ENCODE measurements at regions not wholly inside any gene's neighbourhood (a gene's known extent, or its start where the extent isn't known, plus 50 kb on each side); places are given as distances from the start of the nearest gene placed in this dataset.

- TF ChIP-seq ZNF609 (CRISPR knock-in tag; IDR thresholded peaks at IDR 0.05; ENCODE audit: borderline replicate concordance) (no peak), ZNF277 (CRISPR knock-in tag; IDR thresholded peaks at IDR 0.05; ENCODE audit: borderline replicate concordance) (no peak), ARHGAP35 (IDR thresholded peaks at IDR 0.05; ENCODE audit: partially characterized antibody) (no peak), CHD4 (IDR thresholded peaks at IDR 0.05; ENCODE audit: insufficient read depth, insufficient replicate concordance, low read depth, low read length, poor library complexity, severe bottlenecking) (no peak), PHF21A (IDR thresholded peaks at IDR 0.05; ENCODE audit: borderline replicate concordance, low read depth) (no peak), MYBL2 (IDR thresholded peaks at IDR 0.05; ENCODE audit: low read depth) (no peak), MYBL2 (CRISPR knock-in tag; IDR thresholded peaks at IDR 0.05; ENCODE audit: borderline replicate concordance) (no peak), MEF2D (tag; conservative IDR thresholded peaks at IDR 0.05; ENCODE audit: low read depth) (no peak), SREBF2 (CRISPR knock-in tag; IDR thresholded peaks at IDR 0.05) (no peak), ATF6 (CRISPR knock-in tag; IDR thresholded peaks at IDR 0.05) (no peak), KHSRP (IDR thresholded peaks at IDR 0.05) (no peak), ZBTB33 (CRISPR knock-in tag; IDR thresholded peaks at IDR 0.05) (no peak), MXD1 (CRISPR knock-in tag; IDR thresholded peaks at IDR 0.05; ENCODE audit: borderline replicate concordance, poor library complexity, severe bottlenecking) (no peak), GTF2F1 (IDR thresholded peaks at IDR 0.05; ENCODE audit: low read depth, low read length) (no peak), ZNF511 (CRISPR knock-in tag; IDR thresholded peaks at IDR 0.05) (no peak), SMAD3 (CRISPR knock-in tag; conservative IDR thresholded peaks at IDR 0.05) (no peak), MCM2 (IDR thresholded peaks at IDR 0.05; ENCODE audit: low read depth) (no peak), TRIM24 (IDR thresholded peaks at IDR 0.05) (peak; percentile 50 to 72)
Observed at GRCh38 chr10:44478040-44478439, 93.1 kb upstream of the CXCL12 start (continued).

Measured in K562 (cell line).